ENCODE measurements at regions not wholly inside any gene's neighbourhood (a gene's known extent, or its start where the extent isn't known, plus 50 kb on each side); places are given as distances from the start of the nearest gene placed in this dataset.

DNA sequence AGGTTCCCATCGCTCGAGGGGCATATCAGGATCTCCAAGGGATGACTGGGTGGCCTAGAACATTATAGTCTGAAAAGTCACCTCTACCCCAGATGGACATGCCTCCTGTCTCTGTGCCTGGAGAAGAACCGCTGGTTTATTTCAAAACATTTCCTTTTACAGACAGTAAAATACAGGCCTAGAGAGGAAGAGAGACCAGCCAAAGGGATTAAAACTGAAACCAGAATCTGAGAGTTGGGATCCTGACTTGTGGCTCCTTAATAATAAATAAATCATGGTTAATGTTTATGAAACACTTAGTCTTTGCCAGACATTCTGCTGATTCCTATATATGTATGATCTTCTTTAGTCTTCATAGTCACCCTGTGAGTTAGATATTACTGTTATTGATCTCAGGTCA lies 153.7 kb downstream of the DDX1 start:
- no peak for TF ChIP-seq ZNF565 (CRISPR knock-in tag; conservative IDR thresholded peaks at IDR 0.05; ENCODE audit: low read depth)
- TF ChIP-seq ZFP3 (CRISPR knock-in tag; IDR thresholded peaks at IDR 0.05): no peak
- TF ChIP-seq PPARA (CRISPR knock-in tag; IDR thresholded peaks at IDR 0.05; ENCODE audit: borderline replicate concordance): no peak
- no peak for TF ChIP-seq ESRRG (CRISPR knock-in tag; IDR thresholded peaks at IDR 0.05)
- no peak for TF ChIP-seq ZC3H10 (CRISPR knock-in tag; IDR thresholded peaks at IDR 0.05)
- TF ChIP-seq, protein P1, sequence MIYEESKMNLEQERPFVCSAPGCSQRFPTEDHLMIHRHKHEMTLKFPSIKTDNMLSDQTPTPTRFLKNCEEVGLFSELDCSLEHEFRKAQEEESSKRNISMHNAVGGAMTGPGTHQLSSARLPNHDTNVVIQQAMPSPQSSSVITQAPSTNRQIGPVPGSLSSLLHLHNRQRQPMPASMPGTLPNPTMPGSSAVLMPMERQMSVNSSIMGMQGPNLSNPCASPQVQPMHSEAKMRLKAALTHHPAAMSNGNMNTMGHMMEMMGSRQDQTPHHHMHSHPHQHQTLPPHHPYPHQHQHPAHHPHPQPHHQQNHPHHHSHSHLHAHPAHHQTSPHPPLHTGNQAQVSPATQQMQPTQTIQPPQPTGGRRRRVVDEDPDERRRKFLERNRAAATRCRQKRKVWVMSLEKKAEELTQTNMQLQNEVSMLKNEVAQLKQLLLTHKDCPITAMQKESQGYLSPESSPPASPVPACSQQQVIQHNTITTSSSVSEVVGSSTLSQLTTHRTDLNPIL (CRISPR knock-in tag; IDR thresholded peaks at IDR 0.05; ENCODE audit: low read depth): no peak
- TF ChIP-seq, protein P2, sequence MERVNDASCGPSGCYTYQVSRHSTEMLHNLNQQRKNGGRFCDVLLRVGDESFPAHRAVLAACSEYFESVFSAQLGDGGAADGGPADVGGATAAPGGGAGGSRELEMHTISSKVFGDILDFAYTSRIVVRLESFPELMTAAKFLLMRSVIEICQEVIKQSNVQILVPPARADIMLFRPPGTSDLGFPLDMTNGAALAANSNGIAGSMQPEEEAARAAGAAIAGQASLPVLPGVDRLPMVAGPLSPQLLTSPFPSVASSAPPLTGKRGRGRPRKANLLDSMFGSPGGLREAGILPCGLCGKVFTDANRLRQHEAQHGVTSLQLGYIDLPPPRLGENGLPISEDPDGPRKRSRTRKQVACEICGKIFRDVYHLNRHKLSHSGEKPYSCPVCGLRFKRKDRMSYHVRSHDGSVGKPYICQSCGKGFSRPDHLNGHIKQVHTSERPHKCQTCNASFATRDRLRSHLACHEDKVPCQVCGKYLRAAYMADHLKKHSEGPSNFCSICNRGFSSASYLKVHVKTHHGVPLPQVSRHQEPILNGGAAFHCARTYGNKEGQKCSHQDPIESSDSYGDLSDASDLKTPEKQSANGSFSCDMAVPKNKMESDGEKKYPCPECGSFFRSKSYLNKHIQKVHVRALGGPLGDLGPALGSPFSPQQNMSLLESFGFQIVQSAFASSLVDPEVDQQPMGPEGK (CRISPR knock-in tag; IDR thresholded peaks at IDR 0.05; ENCODE audit: borderline replicate concordance): no peak
- TF ChIP-seq SNAI2 (CRISPR knock-in tag; IDR thresholded peaks at IDR 0.05): no peak
